Ishikawa (cell line): ENCODE measurements at regions not wholly inside any gene's neighbourhood (a gene's known extent, or its start where the extent isn't known, plus 50 kb on each side); places are given as distances from the start of the nearest gene placed in this dataset.

Experiments
- CEBPB ChIP-seq: IDR thresholded peaks from 2 replicates; pipeline ENCODE4 v1.6.1; 2012
- EGR1 ChIP-seq: IDR thresholded peaks from 2 replicates; pipeline ENCODE4 v1.6.1; 2012
- EP300 ChIP-seq: IDR thresholded peaks from 2 replicates; pipeline ENCODE4 v1.6.1; 2012; ENCODE audit warnings: borderline replicate concordance
- MAX ChIP-seq: IDR thresholded peaks from 2 replicates; pipeline ENCODE4 v1.6.1; 2012
- REST ChIP-seq: IDR thresholded peaks from 2 replicates; pipeline ENCODE4 v1.6.1; 2012; ENCODE audit warnings: low read depth, mild to moderate bottlenecking
- TCF12 ChIP-seq: IDR thresholded peaks from 2 replicates; pipeline ENCODE4 v1.6.1; 2012; ENCODE audit warnings: low read depth
- YY1 ChIP-seq: IDR thresholded peaks from 2 replicates; pipeline ENCODE4 v1.6.1; 2012; ENCODE audit warnings: low read depth
- ZBTB7A ChIP-seq: IDR thresholded peaks from 2 replicates; pipeline ENCODE4 v1.6.1; 2012; ENCODE audit warnings: low read depth

GRCh38 chr5:42875211-42875610 is 63.5 kb upstream of the SELENOP start:
- no peak for TF ChIP-seq MAX
- no peak for TF ChIP-seq REST
- no peak for TF ChIP-seq CEBPB
- no peak for TF ChIP-seq EGR1
- no peak for TF ChIP-seq ZBTB7A
- TF ChIP-seq YY1 = no peak
- no peak for TF ChIP-seq EP300
- no peak for TF ChIP-seq TCF12
